ENCODE measurements at regions not wholly inside any gene's neighbourhood (a gene's known extent, or its start where the extent isn't known, plus 50 kb on each side); places are given as distances from the start of the nearest gene placed in this dataset.

GRCh38 chr2:105460048-105460732 is 61.3 kb upstream of the FHL2 start:
- 74% methylated on average over 6 of the region's 6 CpGs for WGBS

DNA sequence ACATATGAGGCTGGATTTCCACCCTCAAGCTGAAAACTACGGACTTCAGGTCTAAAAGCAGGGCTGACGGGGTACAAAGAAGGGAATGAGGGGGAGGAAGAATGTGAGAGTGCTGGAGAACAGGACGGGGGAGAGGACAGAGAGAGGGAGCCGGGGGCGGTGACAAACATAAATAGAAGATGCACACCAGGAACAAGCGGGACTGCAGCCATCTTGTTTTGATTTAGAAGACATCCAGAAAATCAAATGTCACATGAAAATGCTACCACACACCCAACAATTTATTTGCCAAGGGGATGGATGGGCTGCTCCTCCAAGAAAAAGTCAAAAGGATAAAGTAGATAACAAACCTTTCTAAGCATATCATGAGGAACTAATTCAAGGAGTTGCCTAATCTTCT is 59.2 kb upstream of the FHL2 start:
- no peaks in the 10 kb centered on the region for H3K27me3 ChIP-seq
- H3K27ac ChIP-seq = no peak overlapping the region
- peaks cover 13% of the 10 kb centered on the region for H3K4me1 ChIP-seq
- no peaks in the 10 kb centered on the region for H3K36me3 ChIP-seq
- DNase-seq (ENCODE audit: low spot score in 2 of 2) = no peak
- TF ChIP-seq EP300 (IDR thresholded peaks at IDR 0.05) (no peak), POLR2A (IDR thresholded peaks at IDR 0.05) (no peak), POLR2AphosphoS5 (IDR thresholded peaks at IDR 0.05) (no peak)
- TF ChIP-seq, protein P1, sequence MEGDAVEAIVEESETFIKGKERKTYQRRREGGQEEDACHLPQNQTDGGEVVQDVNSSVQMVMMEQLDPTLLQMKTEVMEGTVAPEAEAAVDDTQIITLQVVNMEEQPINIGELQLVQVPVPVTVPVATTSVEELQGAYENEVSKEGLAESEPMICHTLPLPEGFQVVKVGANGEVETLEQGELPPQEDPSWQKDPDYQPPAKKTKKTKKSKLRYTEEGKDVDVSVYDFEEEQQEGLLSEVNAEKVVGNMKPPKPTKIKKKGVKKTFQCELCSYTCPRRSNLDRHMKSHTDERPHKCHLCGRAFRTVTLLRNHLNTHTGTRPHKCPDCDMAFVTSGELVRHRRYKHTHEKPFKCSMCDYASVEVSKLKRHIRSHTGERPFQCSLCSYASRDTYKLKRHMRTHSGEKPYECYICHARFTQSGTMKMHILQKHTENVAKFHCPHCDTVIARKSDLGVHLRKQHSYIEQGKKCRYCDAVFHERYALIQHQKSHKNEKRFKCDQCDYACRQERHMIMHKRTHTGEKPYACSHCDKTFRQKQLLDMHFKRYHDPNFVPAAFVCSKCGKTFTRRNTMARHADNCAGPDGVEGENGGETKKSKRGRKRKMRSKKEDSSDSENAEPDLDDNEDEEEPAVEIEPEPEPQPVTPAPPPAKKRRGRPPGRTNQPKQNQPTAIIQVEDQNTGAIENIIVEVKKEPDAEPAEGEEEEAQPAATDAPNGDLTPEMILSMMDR (IDR thresholded peaks at IDR 0.05) = no peak
- no peaks in the 10 kb centered on the region for H3K9me3 ChIP-seq
- H3K4me3 ChIP-seq = no peak overlapping the region
- 85% methylated on average over 6 of the region's 6 CpGs for WGBS

More at GRCh38 chr2:105460048-105460732, 61.3 kb upstream of the FHL2 start:
- H3K9me3 ChIP-seq = no peaks in the 10 kb centered on the region
- H3K27ac ChIP-seq = no peak overlapping the region
- H3K4me3 ChIP-seq = no peak overlapping the region
- TF ChIP-seq POLR2AphosphoS5 (IDR thresholded peaks at IDR 0.05) = no peak
- TF ChIP-seq, protein P1 (IDR thresholded peaks at IDR 0.05) = no peak
- TF ChIP-seq EP300 (IDR thresholded peaks at IDR 0.05) = no peak
- peaks cover 8% of the 10 kb centered on the region for H3K4me1 ChIP-seq
- H3K36me3 ChIP-seq = no peaks in the 10 kb centered on the region
- H3K27me3 ChIP-seq = no peaks in the 10 kb centered on the region
- DNase-seq (ENCODE audit: low spot score in 2 of 2) = no peak

GRCh38 chr2:105455488-105456003 is 56.7 kb upstream of the FHL2 start:
- TF ChIP-seq POLR2AphosphoS5 (IDR thresholded peaks at IDR 0.05) = peak in 1 of 3 donors; percentile 17
- no peak for TF ChIP-seq POLR2A (IDR thresholded peaks at IDR 0.05)
- no peak for TF ChIP-seq EP300 (IDR thresholded peaks at IDR 0.05)
- TF ChIP-seq, protein P1 (IDR thresholded peaks at IDR 0.05) = no peak
- no peaks in the 10 kb centered on the region for H3K27me3 ChIP-seq
- H3K4me1 ChIP-seq = peaks cover 13% of the 10 kb centered on the region
- H3K4me3 ChIP-seq = no peak overlapping the region
- no peaks in the 10 kb centered on the region for H3K36me3 ChIP-seq
- H3K27ac ChIP-seq = peak overlapping the region; percentile 34
- no peak for DNase-seq (ENCODE audit: low spot score in 2 of 2)
- WGBS = 12% methylated on average over 3 of the region's 3 CpGs
- H3K9me3 ChIP-seq = no peaks in the 10 kb centered on the region

DNA sequence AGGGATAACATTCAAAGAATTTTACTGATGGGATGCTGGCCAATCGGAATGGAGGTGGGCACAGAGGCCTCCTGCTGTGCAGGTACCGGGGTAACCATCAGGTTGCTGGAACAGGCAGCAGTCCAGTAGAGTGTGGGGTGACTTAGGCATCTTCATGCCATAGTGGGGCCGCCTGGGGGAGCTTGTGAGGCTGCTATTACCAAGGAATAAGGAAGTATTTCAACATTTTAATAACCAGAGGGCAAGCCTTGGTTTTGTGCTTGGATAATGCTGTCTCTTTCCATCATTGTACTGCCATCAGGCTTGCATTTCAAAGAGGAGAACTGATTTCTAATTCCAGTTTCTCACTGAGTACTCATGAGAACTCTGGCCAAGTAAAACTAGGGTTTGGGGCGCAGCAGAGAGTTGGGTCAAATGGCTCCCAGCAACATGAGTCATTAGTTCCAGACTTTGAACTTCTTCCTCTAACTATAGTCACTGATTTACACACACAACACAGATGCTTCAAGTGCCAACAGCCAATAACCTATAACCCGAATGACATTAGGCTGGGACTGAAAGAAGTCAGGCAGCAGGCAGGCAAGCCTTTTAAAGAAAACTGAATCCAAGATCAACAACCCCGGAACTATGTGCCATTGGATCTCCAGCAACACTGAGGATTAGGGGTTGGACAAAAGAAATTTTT is 56.1 kb upstream of the FHL2 start:
- TF ChIP-seq EP300 (IDR thresholded peaks at IDR 0.05) (no peak), POLR2AphosphoS5 (IDR thresholded peaks at IDR 0.05) (peak in 1 of 3 donors; percentile 28), POLR2A (IDR thresholded peaks at IDR 0.05) (no peak)
- TF ChIP-seq, protein P1 (IDR thresholded peaks at IDR 0.05) = peak in 1 of 2 donors; percentile 15
- H3K36me3 ChIP-seq = no peaks in the 10 kb centered on the region
- peak overlapping the region; percentile 34 for H3K27ac ChIP-seq
- WGBS = 50% methylated on average over 6 of the region's 6 CpGs
- no peak overlapping the region for H3K4me3 ChIP-seq
- peaks cover 13% of the 10 kb centered on the region for H3K4me1 ChIP-seq
- no peaks in the 10 kb centered on the region for H3K9me3 ChIP-seq
- DNase-seq (ENCODE audit: low spot score in 2 of 2) = no peak
- no peaks in the 10 kb centered on the region for H3K27me3 ChIP-seq

DNA sequence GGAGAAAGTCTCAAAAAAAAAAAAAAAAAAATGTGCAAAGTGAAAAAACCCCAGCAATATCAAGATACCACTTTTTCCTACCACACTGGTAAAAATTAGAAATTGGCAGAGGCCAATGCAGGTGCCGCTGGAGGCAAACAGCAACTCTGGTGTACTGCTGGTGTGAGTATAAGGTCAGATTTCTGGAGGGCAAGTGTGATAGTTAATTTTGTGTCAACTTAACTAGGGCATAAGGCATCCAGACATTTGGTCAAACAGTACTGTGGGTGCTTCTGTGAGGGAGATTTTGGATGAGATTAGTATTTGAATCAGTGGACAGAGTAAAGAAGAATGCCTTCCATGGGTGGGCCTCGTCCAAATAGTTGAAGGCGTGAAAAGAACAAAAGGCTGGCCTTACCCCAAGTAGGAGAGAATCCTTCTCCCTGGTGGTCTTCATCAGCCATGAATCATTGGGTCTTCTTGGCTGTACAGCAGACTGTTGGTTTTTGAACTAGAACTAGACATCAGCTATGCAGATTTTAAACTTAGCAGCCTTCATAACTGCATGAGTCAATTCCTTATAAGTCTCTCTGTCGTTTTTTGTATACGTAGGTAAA is 52.8 kb upstream of the FHL2 start:
- WGBS = 78% methylated on average over 5 of the region's 5 CpGs
- Histone ChIP-seq H3K27me3 (no peaks in the 10 kb centered on the region), H3K27ac (no peak overlapping the region), H3K9me3 (no peaks in the 10 kb centered on the region), H3K4me3 (no peak overlapping the region), H3K4me1 (peaks cover 13% of the 10 kb centered on the region), H3K36me3 (no peaks in the 10 kb centered on the region)
- TF ChIP-seq EP300 (IDR thresholded peaks at IDR 0.05) (no peak), POLR2AphosphoS5 (IDR thresholded peaks at IDR 0.05) (no peak), POLR2A (IDR thresholded peaks at IDR 0.05) (no peak)
- TF ChIP-seq, protein P1 (IDR thresholded peaks at IDR 0.05) = no peak
- no peak for DNase-seq (ENCODE audit: low spot score in 2 of 2)
